ENCODE measurements at regions not wholly inside any gene's neighbourhood (a gene's known extent, or its start where the extent isn't known, plus 50 kb on each side); places are given as distances from the start of the nearest gene placed in this dataset.

DNA sequence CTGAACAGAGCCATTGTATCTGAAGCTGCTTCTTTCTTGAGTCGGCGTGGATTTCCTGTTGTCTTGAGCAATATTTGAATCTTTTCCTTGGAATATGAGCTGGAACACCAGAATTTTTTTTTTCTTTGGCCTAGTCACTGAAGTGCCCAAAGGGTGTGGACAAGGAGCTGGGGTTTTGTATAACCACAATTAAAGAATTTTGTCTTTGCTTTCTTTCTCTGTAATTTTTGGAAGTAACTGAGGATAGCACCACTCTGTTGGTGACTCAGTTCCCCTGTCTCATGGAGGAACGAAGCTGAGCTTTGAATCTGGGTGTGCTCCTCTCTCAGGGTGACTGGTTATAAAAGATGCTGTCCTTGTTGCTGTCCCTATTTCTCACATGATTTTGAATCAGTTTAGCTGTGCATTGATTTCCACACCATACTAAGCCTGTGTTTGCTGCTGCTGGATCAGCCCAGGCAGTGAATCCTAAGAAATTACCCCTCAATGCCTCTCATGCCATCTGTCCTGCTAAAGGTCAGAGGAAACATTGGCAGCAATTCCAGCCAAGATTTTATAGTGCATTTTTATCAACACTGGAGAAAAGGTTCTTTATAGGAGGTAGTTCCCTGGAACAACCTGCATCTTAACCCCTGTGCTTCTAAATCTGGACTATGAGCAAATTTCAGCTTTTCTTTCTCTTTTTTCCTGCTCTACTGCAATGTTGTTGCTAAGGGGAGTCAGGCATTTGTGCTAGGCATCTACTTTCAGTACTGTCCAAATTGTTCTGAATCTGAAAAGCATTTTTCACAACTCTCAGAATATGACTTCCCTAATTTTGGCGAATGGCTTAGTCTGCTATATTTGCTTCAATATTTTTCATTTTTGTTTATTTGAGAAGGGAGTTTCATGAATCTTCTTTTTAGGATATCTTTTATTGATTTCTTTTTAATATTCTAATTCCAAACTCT is 540.8 kb downstream of the SOX6 start:
- TF ChIP-seq, protein P1, sequence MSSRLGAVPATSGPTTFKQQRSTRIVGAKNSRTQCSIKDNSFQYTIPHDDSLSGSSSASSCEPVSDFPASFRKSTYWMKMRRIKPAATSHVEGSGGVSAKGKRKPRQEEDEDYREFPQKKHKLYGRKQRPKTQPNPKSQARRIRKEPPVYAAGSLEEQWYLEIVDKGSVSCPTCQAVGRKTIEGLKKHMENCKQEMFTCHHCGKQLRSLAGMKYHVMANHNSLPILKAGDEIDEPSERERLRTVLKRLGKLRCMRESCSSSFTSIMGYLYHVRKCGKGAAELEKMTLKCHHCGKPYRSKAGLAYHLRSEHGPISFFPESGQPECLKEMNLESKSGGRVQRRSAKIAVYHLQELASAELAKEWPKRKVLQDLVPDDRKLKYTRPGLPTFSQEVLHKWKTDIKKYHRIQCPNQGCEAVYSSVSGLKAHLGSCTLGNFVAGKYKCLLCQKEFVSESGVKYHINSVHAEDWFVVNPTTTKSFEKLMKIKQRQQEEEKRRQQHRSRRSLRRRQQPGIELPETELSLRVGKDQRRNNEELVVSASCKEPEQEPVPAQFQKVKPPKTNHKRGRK (CRISPR knock-in tag; IDR thresholded peaks at IDR 0.05) = no peak
- TF ChIP-seq ZNF232 (CRISPR knock-in tag; IDR thresholded peaks at IDR 0.05; ENCODE audit: borderline replicate concordance) (no peak), SNAPC2 (CRISPR knock-in tag; IDR thresholded peaks at IDR 0.05) (no peak), MXD4 (CRISPR knock-in tag; IDR thresholded peaks at IDR 0.05) (no peak), POLR2A (IDR thresholded peaks at IDR 0.05; ENCODE audit: insufficient read depth in 1 of 2, low read depth in 2 of 2, low read length in 2 of 2) (no peak), FOSL1 (CRISPR knock-in tag; IDR thresholded peaks at IDR 0.05; ENCODE audit: borderline replicate concordance) (no peak), POLR2AphosphoS5 (IDR thresholded peaks at IDR 0.05; ENCODE audit: low read depth, low read length) (no peak), MAFF (IDR thresholded peaks at IDR 0.05; ENCODE audit: low read depth, low read length) (no peak), NFYB (CRISPR knock-in tag; IDR thresholded peaks at IDR 0.05) (no peak), ZNF274 (CRISPR knock-in tag; IDR thresholded peaks at IDR 0.05) (no peak), BHLHE40 (IDR thresholded peaks at IDR 0.05; ENCODE audit: low read length) (no peak), TAF1 (CRISPR knock-in tag; IDR thresholded peaks at IDR 0.05) (no peak)
- TF ChIP-seq, protein P2, sequence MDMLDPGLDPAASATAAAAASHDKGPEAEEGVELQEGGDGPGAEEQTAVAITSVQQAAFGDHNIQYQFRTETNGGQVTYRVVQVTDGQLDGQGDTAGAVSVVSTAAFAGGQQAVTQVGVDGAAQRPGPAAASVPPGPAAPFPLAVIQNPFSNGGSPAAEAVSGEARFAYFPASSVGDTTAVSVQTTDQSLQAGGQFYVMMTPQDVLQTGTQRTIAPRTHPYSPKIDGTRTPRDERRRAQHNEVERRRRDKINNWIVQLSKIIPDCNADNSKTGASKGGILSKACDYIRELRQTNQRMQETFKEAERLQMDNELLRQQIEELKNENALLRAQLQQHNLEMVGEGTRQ (IDR thresholded peaks at IDR 0.05; ENCODE audit: low read depth, low read length) = no peak
- TF ChIP-seq, protein P2 (CRISPR knock-in tag; IDR thresholded peaks at IDR 0.05; ENCODE audit: borderline replicate concordance) = no peak
